ENCODE measurements at regions not wholly inside any gene's neighbourhood (a gene's known extent, or its start where the extent isn't known, plus 50 kb on each side); places are given as distances from the start of the nearest gene placed in this dataset.

DNA sequence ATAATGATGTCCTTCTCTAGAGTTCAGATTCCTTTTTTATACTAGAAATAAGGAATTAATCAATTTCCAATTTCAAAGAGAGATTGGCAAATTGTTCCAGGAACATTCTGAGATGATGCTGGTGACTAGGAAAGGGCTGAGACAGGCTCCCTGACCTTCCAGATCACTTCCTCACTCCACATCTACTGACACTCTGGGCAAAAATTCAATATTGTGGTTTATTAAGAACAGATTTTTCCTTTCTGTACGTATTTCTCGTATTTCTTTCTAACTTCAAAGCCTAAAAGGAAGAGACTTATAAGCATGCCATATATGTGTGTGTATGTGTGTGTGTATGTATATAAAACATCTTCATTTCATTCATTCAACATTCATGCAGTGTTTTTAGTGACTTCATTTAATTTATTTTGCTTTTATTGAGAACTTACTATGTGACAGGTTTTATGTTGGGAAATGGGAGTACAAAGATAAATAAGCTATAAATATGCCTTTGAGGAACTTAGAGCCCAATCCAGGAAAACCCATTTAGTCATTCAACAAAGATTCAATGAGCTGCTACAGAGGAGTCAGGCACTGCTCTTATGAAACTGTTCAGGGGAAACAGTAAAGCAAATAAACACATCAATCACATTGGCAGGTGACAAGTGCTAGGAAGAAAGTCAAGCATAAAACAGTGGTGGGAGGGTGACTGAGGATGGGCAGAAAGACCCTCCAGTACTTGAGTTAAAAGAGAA is 137.9 kb downstream of the RDH14 start:
- Histone ChIP-seq H3K27me3 (ENCODE audit: insufficient read depth, low read depth, severe bottlenecking) (peaks cover under 1% of the 10 kb centered on the region), H3K4me3 (ENCODE audit: low read depth, low read length) (no peak overlapping the region), H3K27ac (no peak overlapping the region), H3K9me3 (ENCODE audit: severe bottlenecking) (no peaks in the 10 kb centered on the region), H3K36me3 (no peaks in the 10 kb centered on the region)
- TF ChIP-seq, protein P1, sequence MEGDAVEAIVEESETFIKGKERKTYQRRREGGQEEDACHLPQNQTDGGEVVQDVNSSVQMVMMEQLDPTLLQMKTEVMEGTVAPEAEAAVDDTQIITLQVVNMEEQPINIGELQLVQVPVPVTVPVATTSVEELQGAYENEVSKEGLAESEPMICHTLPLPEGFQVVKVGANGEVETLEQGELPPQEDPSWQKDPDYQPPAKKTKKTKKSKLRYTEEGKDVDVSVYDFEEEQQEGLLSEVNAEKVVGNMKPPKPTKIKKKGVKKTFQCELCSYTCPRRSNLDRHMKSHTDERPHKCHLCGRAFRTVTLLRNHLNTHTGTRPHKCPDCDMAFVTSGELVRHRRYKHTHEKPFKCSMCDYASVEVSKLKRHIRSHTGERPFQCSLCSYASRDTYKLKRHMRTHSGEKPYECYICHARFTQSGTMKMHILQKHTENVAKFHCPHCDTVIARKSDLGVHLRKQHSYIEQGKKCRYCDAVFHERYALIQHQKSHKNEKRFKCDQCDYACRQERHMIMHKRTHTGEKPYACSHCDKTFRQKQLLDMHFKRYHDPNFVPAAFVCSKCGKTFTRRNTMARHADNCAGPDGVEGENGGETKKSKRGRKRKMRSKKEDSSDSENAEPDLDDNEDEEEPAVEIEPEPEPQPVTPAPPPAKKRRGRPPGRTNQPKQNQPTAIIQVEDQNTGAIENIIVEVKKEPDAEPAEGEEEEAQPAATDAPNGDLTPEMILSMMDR (IDR thresholded peaks at IDR 0.05; ENCODE audit: low read depth, low read length) = no peak
- DNase-seq = no peak

GRCh38 chr2:18413676-18414396 is 146.6 kb downstream of the RDH14 start:
- no peaks in the 10 kb centered on the region for H3K36me3 ChIP-seq

DNA sequence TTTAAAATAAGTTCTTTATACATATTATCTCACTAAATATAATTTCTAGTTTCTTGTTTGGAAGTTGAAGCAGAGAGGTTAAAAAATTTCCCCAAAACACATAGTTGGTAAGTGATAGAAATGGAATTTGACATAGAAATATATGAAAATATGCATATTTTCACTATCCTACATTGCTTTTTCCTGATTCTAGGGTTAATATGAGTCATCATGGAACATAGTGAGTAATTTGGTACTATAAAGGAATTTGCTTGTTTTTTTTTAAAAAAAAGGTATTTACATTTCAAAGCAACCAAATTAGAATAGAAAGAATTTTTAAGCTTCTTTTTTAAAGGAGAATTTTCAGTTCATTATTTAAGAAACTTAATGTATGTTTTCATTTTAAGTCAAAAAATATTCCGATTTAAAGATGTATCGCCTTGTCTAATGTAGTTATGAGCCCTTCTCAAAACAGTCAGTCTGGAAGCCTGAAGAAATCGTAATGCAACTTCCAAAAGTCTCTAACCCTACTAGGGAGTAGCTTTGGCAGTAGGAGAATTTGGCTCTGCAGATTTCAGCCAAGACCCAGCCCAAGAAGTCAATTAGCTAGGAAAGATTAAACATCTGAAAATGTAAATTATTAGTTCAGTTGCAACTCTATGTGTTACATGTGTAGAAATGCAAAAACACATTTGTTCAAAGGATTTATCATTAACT is 147.3 kb downstream of the RDH14 start:
- H3K27ac ChIP-seq = no peak overlapping the region
- no peaks in the 10 kb centered on the region for H3K9me3 ChIP-seq (ENCODE audit: severe bottlenecking)

More at GRCh38 chr2:18413676-18414396, 146.6 kb downstream of the RDH14 start:
- Histone ChIP-seq H3K4me3 (ENCODE audit: low read depth, low read length) (no peak overlapping the region), H3K9me3 (ENCODE audit: severe bottlenecking) (no peaks in the 10 kb centered on the region), H3K27ac (no peak overlapping the region), H3K27me3 (ENCODE audit: insufficient read depth, low read depth, severe bottlenecking) (no peaks in the 10 kb centered on the region)
- TF ChIP-seq, protein P1 (IDR thresholded peaks at IDR 0.05; ENCODE audit: low read depth, low read length) = no peak
- no peak for DNase-seq

DNA sequence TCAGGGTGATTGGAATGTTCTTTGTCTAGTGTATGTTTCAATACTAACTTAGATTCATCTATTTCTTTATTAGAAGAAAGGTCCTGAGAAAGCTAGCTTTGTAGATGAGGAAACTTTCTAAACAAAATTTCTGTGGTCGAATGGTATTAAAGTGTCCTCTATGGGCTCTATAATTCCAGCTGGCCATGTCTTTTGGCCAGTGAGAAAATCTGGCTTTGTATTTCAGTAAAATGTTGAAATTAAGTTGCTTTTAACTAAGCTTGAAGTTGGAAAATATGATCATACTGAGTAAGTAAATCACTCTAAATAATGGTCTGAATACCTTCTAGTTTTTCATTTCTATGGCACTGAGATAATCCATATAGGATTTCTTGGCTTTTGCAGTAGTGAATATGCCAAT is 148.8 kb downstream of the RDH14 start:
- Histone ChIP-seq H3K9me3 (ENCODE audit: severe bottlenecking) (no peaks in the 10 kb centered on the region), H3K27ac (no peak overlapping the region), H3K36me3 (no peaks in the 10 kb centered on the region), H3K4me3 (ENCODE audit: low read depth, low read length) (no peak overlapping the region), H3K27me3 (ENCODE audit: insufficient read depth, low read depth, severe bottlenecking) (no peaks in the 10 kb centered on the region)
- TF ChIP-seq, protein P1 (IDR thresholded peaks at IDR 0.05; ENCODE audit: low read depth, low read length) = no peak
- no peak for DNase-seq

More for the DNA sequence above, 147.3 kb downstream of the RDH14 start:
- TF ChIP-seq, protein P1 (IDR thresholded peaks at IDR 0.05; ENCODE audit: low read depth, low read length) = no peak
- no peak for DNase-seq
- Histone ChIP-seq H3K27me3 (ENCODE audit: insufficient read depth, low read depth, severe bottlenecking) (no peaks in the 10 kb centered on the region), H3K4me3 (ENCODE audit: low read depth, low read length) (no peak overlapping the region), H3K36me3 (no peaks in the 10 kb centered on the region)

GRCh38 chr2:18410543-18410942 is 149.9 kb downstream of the RDH14 start:
- no peaks in the 10 kb centered on the region for H3K27me3 ChIP-seq (ENCODE audit: insufficient read depth, low read depth, severe bottlenecking)
- TF ChIP-seq, protein P1 (IDR thresholded peaks at IDR 0.05; ENCODE audit: low read depth, low read length) = no peak

More at GRCh38 chr2:18410543-18410942, 149.9 kb downstream of the RDH14 start:
- Histone ChIP-seq H3K4me3 (ENCODE audit: low read depth, low read length) (no peak overlapping the region), H3K27ac (no peak overlapping the region), H3K9me3 (ENCODE audit: severe bottlenecking) (no peaks in the 10 kb centered on the region), H3K36me3 (no peaks in the 10 kb centered on the region)
- DNase-seq = no peak

Data from WERI-Rb-1 (cell line).